Endothelial cell (in vitro differentiated cells): ENCODE measurements at regions not wholly inside any gene's neighbourhood (a gene's known extent, or its start where the extent isn't known, plus 50 kb on each side); places are given as distances from the start of the nearest gene placed in this dataset.

ENCODE experiments used
- DNase-seq: peaks from one replicate; pipeline ENCODE4 v3.0.0; 2021; ENCODE audit warnings: low spot score
- H3K27ac Mint-ChIP-seq: one replicate; pipeline ENCODE4 v1.8.0; 2021; ENCODE audit warnings: mixed read lengths, inconsistent platforms; ENCODE audit not compliant: unreplicated experiment
- H3K27me3 Mint-ChIP-seq: one replicate; pipeline ENCODE4 v1.8.0; 2021; ENCODE audit warnings: mild to moderate bottlenecking, moderate library complexity, mixed read lengths, inconsistent platforms; ENCODE audit not compliant: unreplicated experiment
- H3K36me3 Mint-ChIP-seq: one replicate; pipeline ENCODE4 v1.8.0; 2021; ENCODE audit warnings: mild to moderate bottlenecking, low read depth, mixed read lengths, inconsistent platforms; ENCODE audit not compliant: unreplicated experiment
- H3K4me1 Mint-ChIP-seq: one replicate; pipeline ENCODE4 v1.8.0; 2021; ENCODE audit warnings: mild to moderate bottlenecking, mixed read lengths, inconsistent platforms; ENCODE audit not compliant: unreplicated experiment
- H3K4me3 Mint-ChIP-seq: one replicate; pipeline ENCODE4 v1.8.0; 2021; ENCODE audit warnings: mild to moderate bottlenecking, mixed read lengths, inconsistent platforms; ENCODE audit not compliant: unreplicated experiment
- H3K9me3 Mint-ChIP-seq: one replicate; pipeline ENCODE4 v1.8.0; 2021; ENCODE audit warnings: mixed read lengths, inconsistent platforms; ENCODE audit not compliant: unreplicated experiment
- CTCF ChIP-seq: fragments of 200-600 bp; sonication (generic); IDR thresholded peaks from one replicate; pipeline ENCODE4 v1.5.0; 2021; ENCODE audit warnings: antibody characterized with exemption; ENCODE audit not compliant: unreplicated experiment

DNA sequence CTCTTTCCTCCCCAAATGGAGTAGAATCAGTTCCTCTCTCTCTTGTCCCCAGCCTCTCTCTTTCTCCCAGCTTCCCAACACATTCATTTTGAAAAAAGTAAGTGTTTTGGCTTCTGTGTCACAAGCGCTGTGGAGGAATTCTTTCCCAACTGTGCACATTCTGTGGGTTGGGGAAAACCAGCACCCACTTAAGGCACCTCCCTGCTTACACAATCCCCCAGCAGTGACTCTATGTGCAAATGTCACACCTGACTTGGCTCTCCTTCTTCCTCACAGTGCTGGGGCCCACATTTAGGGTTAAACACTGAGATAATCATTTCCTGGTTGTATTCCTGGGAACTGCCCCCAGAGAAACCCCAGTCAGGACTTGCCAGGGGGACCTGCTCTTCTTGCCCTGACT is 358.1 kb upstream of the ZNF32 start:
- H3K27me3 Mint-ChIP-seq = no peaks in the 10 kb centered on the region
- no peak overlapping the region for H3K4me3 Mint-ChIP-seq
- H3K9me3 Mint-ChIP-seq = no peaks in the 10 kb centered on the region
- DNase-seq = no peak
- H3K27ac Mint-ChIP-seq = no peak overlapping the region
- TF ChIP-seq CTCF = no peak
- H3K4me1 Mint-ChIP-seq = peaks cover 2% of the 10 kb centered on the region
- no peaks in the 10 kb centered on the region for H3K36me3 Mint-ChIP-seq

DNA sequence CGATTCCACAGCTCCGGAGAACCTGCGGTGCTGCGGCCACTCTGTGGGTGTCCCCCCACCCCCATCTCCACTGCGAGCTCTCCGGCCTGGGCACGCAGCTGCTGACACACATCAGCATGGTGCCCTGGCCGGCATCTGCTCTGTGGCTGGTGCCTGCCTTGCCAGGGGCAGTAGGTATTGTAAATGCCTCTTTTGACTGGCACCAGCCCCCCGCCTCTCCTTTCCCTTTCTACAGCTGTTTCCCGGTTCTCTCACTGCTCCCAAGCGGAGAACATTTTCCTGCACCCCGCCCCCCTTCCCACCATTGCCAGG is 357.1 kb upstream of the ZNF32 start:
- no peak overlapping the region for H3K4me3 Mint-ChIP-seq
- DNase-seq = no peak
- H3K36me3 Mint-ChIP-seq = no peaks in the 10 kb centered on the region
- no peak overlapping the region for H3K27ac Mint-ChIP-seq
- H3K9me3 Mint-ChIP-seq = no peaks in the 10 kb centered on the region
- H3K4me1 Mint-ChIP-seq = peaks cover 2% of the 10 kb centered on the region
- no peaks in the 10 kb centered on the region for H3K27me3 Mint-ChIP-seq
- TF ChIP-seq CTCF = no peak

- TF ChIP-seq CTCF = no peak
- Mint-ChIP-seq H3K27ac (no peak overlapping the region), H3K4me3 (no peak overlapping the region), H3K36me3 (no peaks in the 10 kb centered on the region), H3K27me3 (no peaks in the 10 kb centered on the region), H3K4me1 (peaks cover 2% of the 10 kb centered on the region), H3K9me3 (no peaks in the 10 kb centered on the region)
- no peak for DNase-seq
These were observed 356.5 kb upstream of the ZNF32 start for GRCh38 chr10:44004913-44005787.

- no peak for DNase-seq
- TF ChIP-seq CTCF = no peak
- H3K9me3 Mint-ChIP-seq = peaks cover 4% of the 10 kb centered on the region
- no peak overlapping the region for H3K27ac Mint-ChIP-seq
- H3K27me3 Mint-ChIP-seq = no peaks in the 10 kb centered on the region
- no peaks in the 10 kb centered on the region for H3K36me3 Mint-ChIP-seq
- H3K4me3 Mint-ChIP-seq = no peak overlapping the region
- no peaks in the 10 kb centered on the region for H3K4me1 Mint-ChIP-seq
These were observed 349.5 kb upstream of the ZNF32 start for GRCh38 chr10:43998021-43998809.

- peaks cover 9% of the 10 kb centered on the region for H3K9me3 Mint-ChIP-seq
- no peak for TF ChIP-seq CTCF
- no peak overlapping the region for H3K27ac Mint-ChIP-seq
- no peaks in the 10 kb centered on the region for H3K27me3 Mint-ChIP-seq
- DNase-seq = no peak
- peaks cover 3% of the 10 kb centered on the region for H3K36me3 Mint-ChIP-seq
- no peak overlapping the region for H3K4me3 Mint-ChIP-seq
- H3K4me1 Mint-ChIP-seq = no peaks in the 10 kb centered on the region
These were observed 348.6 kb upstream of the ZNF32 start for GRCh38 chr10:43997330-43997729.
